ENCODE measurements at regions not wholly inside any gene's neighbourhood (a gene's known extent, or its start where the extent isn't known, plus 50 kb on each side); places are given as distances from the start of the nearest gene placed in this dataset.
"Not testable (repeated sequence)": the region's sequence is repeated elsewhere in the genome, so short reads cannot be mapped to it uniquely, and the experiment has no call there.

GRCh38 chr1:222382171-222382570 is 165.7 kb downstream of the HHIPL2 start:
- Histone ChIP-seq H3K4me3 (replicated peaks in 1 of 3) (no peak overlapping the region), H3K4me1 (no peaks in the 10 kb centered on the region), H3K27ac (no peak overlapping the region), H3K27me3 (no peaks in the 10 kb centered on the region), H3K36me3 (no peaks in the 10 kb centered on the region), H3K9me3 (no peaks in the 10 kb centered on the region)
- DNase-seq = no peak
- intact Hi-C loops (cut with DNase I) = no loop called here
- 70 to 80% methylated on average over 3 of the region's 3 CpGs for WGBS, 2 donors
- no peak for TF ChIP-seq POLR2A (IDR thresholded peaks at IDR 0.05)
- TF ChIP-seq CTCF (IDR thresholded peaks at IDR 0.05) = no peak

- H3K9me3 ChIP-seq = no peaks in the 10 kb centered on the region
- no peaks in the 10 kb centered on the region for H3K27me3 ChIP-seq
- H3K36me3 ChIP-seq = no peaks in the 10 kb centered on the region
- no peaks in the 10 kb centered on the region for H3K4me1 ChIP-seq
- no peak for DNase-seq
- no peak for TF ChIP-seq POLR2A (IDR thresholded peaks at IDR 0.05)
- no peak for TF ChIP-seq CTCF (IDR thresholded peaks at IDR 0.05)
- intact Hi-C loops (cut with DNase I) = no loop called here
- H3K27ac ChIP-seq = no peak overlapping the region
- 75 to 78% methylated on average over 6 of the region's 6 CpGs for WGBS, 2 donors
- no peak overlapping the region for H3K4me3 ChIP-seq (replicated peaks in 1 of 3)
Measured at GRCh38 chr1:222377428-222378088, 170.3 kb downstream of the HHIPL2 start.

- H3K36me3 ChIP-seq; H3K4me1 ChIP-seq; H3K4me3 ChIP-seq (replicated peaks in 1 of 3); H3K27me3 ChIP-seq; intact Hi-C loops (cut with DNase I); H3K9me3 ChIP-seq; H3K27ac ChIP-seq; DNase-seq: not testable (repeated sequence)
- 86 to 92% methylated on average over 1 of the region's 1 CpG for WGBS, 2 donors
Measured at GRCh38 chr1:222376791-222377190, 171.1 kb downstream of the HHIPL2 start.

- intact Hi-C loops (cut with DNase I) = no loop called here
- H3K4me1 ChIP-seq = no peaks in the 10 kb centered on the region
- 92 to 96% methylated on average over 2 of the region's 2 CpGs for WGBS, 2 donors
- H3K27ac ChIP-seq = no peak overlapping the region
- no peak overlapping the region for H3K4me3 ChIP-seq (replicated peaks in 1 of 3)
- H3K27me3 ChIP-seq = no peaks in the 10 kb centered on the region
- H3K9me3 ChIP-seq = no peaks in the 10 kb centered on the region
- H3K36me3 ChIP-seq = no peaks in the 10 kb centered on the region
- DNase-seq = no peak
- TF ChIP-seq POLR2A (IDR thresholded peaks at IDR 0.05) (no peak), CTCF (IDR thresholded peaks at IDR 0.05) (no peak)
Measured at GRCh38 chr1:222375701-222376100, 172.2 kb downstream of the HHIPL2 start.

- no peak for TF ChIP-seq POLR2A (IDR thresholded peaks at IDR 0.05)
- no peak for TF ChIP-seq CTCF (IDR thresholded peaks at IDR 0.05)
- no peaks in the 10 kb centered on the region for H3K27me3 ChIP-seq
- H3K36me3 ChIP-seq = no peaks in the 10 kb centered on the region
- H3K4me3 ChIP-seq (replicated peaks in 1 of 3) = no peak overlapping the region
- intact Hi-C loops (cut with DNase I) = no loop called here
- no peak for DNase-seq
- no peak overlapping the region for H3K27ac ChIP-seq
- no peaks in the 10 kb centered on the region for H3K4me1 ChIP-seq
- no peaks in the 10 kb centered on the region for H3K9me3 ChIP-seq
- WGBS, 2 donors = 37 to 38% methylated on average over 7 of the region's 7 CpGs
Measured at GRCh38 chr1:222373831-222374602, 173.9 kb downstream of the HHIPL2 start.
